ENCODE measurements at regions not wholly inside any gene's neighbourhood (a gene's known extent, or its start where the extent isn't known, plus 50 kb on each side); places are given as distances from the start of the nearest gene placed in this dataset.

- H3K27me3 ChIP-seq = no peaks in the 10 kb centered on the region
- H3K4me1 ChIP-seq (replicated peaks in 1 of 2) = peaks cover 0 to 2% of the 10 kb centered on the region in 2 donors
- H3K27ac ChIP-seq = no peak overlapping the region
- TF ChIP-seq CTCF (IDR thresholded peaks at IDR 0.05) = no peak
- DNase-seq = no peak
- WGBS, 4 donors = 87 to 94% (median 88%) methylated on average over 1 of the region's 1 CpG
- no peaks in the 10 kb centered on the region for H3K36me3 ChIP-seq (replicated peaks in 1 of 2)
- no peak overlapping the region for H3K4me3 ChIP-seq
- H3K9me3 ChIP-seq (replicated peaks in 1 of 3) = no peaks in the 10 kb centered on the region
- intact Hi-C loops (cut with DNase I) = loop anchor here (5.0 to 10.0 kb wide), 4 partner anchors 220 to 532 kb away; partner anchors contain the start of gene HES1 (in 1 of the 2)
Measured at GRCh38 chr3:193784822-193785221, 191.8 kb downstream of the OPA1 start.

GRCh38 chr3:193787496-193787870, 194.5 kb downstream of the OPA1 start:
- Histone ChIP-seq H3K4me3 (no peak overlapping the region), H3K27me3 (no peaks in the 10 kb centered on the region), H3K4me1 (replicated peaks in 1 of 2) (no peaks in the 10 kb centered on the region), H3K9me3 (replicated peaks in 1 of 3) (no peaks in the 10 kb centered on the region), H3K27ac (no peak overlapping the region), H3K36me3 (replicated peaks in 1 of 2) (no peaks in the 10 kb centered on the region)
- TF ChIP-seq POLR2A (IDR thresholded peaks at IDR 0.05) (no peak), CTCF (IDR thresholded peaks at IDR 0.05) (no peak)
- WGBS, 4 donors = 85 to 90% (median 88%) methylated on average over 6 to 12 of the region's 12 CpGs
- no peak for DNase-seq
- intact Hi-C loops (cut with DNase I) = loop anchor here (5.0 to 10.0 kb wide), 3 partner anchors 217 to 530 kb away; partner anchors contain the start of gene HES1 (in 1 of the 2)

- WGBS, 4 donors = 34 to 44% (median 37%) methylated on average over 15 of the region's 15 CpGs
- Histone ChIP-seq H3K4me3 (no peak overlapping the region), H3K27ac (peak overlapping the region in 1 of 5 donors; percentile 30), H3K27me3 (no peaks in the 10 kb centered on the region), H3K9me3 (replicated peaks in 1 of 3) (no peaks in the 10 kb centered on the region), H3K36me3 (replicated peaks in 1 of 2) (no peaks in the 10 kb centered on the region), H3K4me1 (replicated peaks in 1 of 2) (no peaks in the 10 kb centered on the region)
- peak; percentile 48 to 77 (median 70) for DNase-seq
- intact Hi-C loops (cut with DNase I) = loop anchor here (5.0 to 10.0 kb wide), 3 partner anchors 216 to 529 kb away; partner anchors contain the start of gene HES1 (in 1 of the 2)
- peak; percentile 57 to 86 (median 76) for TF ChIP-seq CTCF (IDR thresholded peaks at IDR 0.05)
- TF ChIP-seq POLR2A (IDR thresholded peaks at IDR 0.05) = no peak
Measured at GRCh38 chr3:193788189-193788991, 195.4 kb downstream of the OPA1 start.

GRCh38 chr3:193789455-193789854, 196.4 kb downstream of the OPA1 start:
- TF ChIP-seq CTCF (IDR thresholded peaks at IDR 0.05) (no peak), POLR2A (IDR thresholded peaks at IDR 0.05) (no peak)
- intact Hi-C loops (cut with DNase I) = loop anchor here (5.0 to 10.0 kb wide), 3 partner anchors 215 to 528 kb away; partner anchors contain the start of gene HES1 (in 1 of the 2)
- H3K9me3 ChIP-seq (replicated peaks in 1 of 3) = no peaks in the 10 kb centered on the region
- H3K4me3 ChIP-seq = no peak overlapping the region
- H3K27me3 ChIP-seq = no peaks in the 10 kb centered on the region
- no peak overlapping the region for H3K27ac ChIP-seq
- WGBS, 4 donors = 86 to 100% (median 95%) methylated on average over 1 of the region's 1 CpG
- H3K36me3 ChIP-seq (replicated peaks in 1 of 2) = no peaks in the 10 kb centered on the region
- DNase-seq = peak in 1 of 7 donors; percentile 25
- peaks cover 0 to 8% of the 10 kb centered on the region in 2 donors for H3K4me1 ChIP-seq (replicated peaks in 1 of 2)

Measured in adrenal gland (tissue), 9 donors.